GM18870 (cell line): ENCODE measurements at regions not wholly inside any gene's neighbourhood (a gene's known extent, or its start where the extent isn't known, plus 50 kb on each side); places are given as distances from the start of the nearest gene placed in this dataset.
"Not testable (repeated sequence)": the region's sequence is repeated elsewhere in the genome, so short reads cannot be mapped to it uniquely, and the experiment has no call there.

Experiments
- ATAC-seq: cut with Tn5 transposase; IDR thresholded peaks from one replicate; pipeline ENCODE4 v1.9.1; 2021; ENCODE audit warnings: moderate library complexity; ENCODE audit not compliant: unreplicated experiment

- no peak for ATAC-seq
These were observed 67.7 kb downstream of the SMIM20 start for GRCh38 chr4:25981749-25982148.

GRCh38 chr4:25982962-25983361 is 68.9 kb downstream of the SMIM20 start:
- ATAC-seq: no peak

GRCh38 chr4:25984266-25984665 is 70.2 kb downstream of the SMIM20 start:
- ATAC-seq: no peak

- ATAC-seq: no peak
These were observed 70.8 kb downstream of the SMIM20 start for GRCh38 chr4:25984796-25985195.

- no peak for ATAC-seq
These were observed 72.8 kb downstream of the SMIM20 start for GRCh38 chr4:25986807-25987206.

- ATAC-seq: no peak
These were observed 77.3 kb downstream of the SMIM20 start for GRCh38 chr4:25991340-25991739.

GRCh38 chr4:25993395-25994185 is 79.6 kb downstream of the SMIM20 start:
- peak; percentile 57 for ATAC-seq

GRCh38 chr4:25994577-25994976 is 80.6 kb downstream of the SMIM20 start:
- ATAC-seq: not testable (repeated sequence)

- no peak for ATAC-seq
These were observed 86.4 kb downstream of the SMIM20 start for GRCh38 chr4:26000274-26000950.

- no peak for ATAC-seq
These were observed 87.4 kb downstream of the SMIM20 start for GRCh38 chr4:26001413-26001812.

GRCh38 chr4:26001816-26002215 is 87.8 kb downstream of the SMIM20 start:
- ATAC-seq: no peak

GRCh38 chr4:26003056-26003455 is 89.0 kb downstream of the SMIM20 start:
- ATAC-seq: no peak

- no peak for ATAC-seq
These were observed 90.3 kb downstream of the SMIM20 start for GRCh38 chr4:26004290-26004689.

- ATAC-seq: no peak
These were observed 91.7 kb downstream of the SMIM20 start for GRCh38 chr4:26005764-26006163.

- no peak for ATAC-seq
These were observed 94.7 kb downstream of the SMIM20 start for GRCh38 chr4:26008737-26009136.

- ATAC-seq: no peak
These were observed 95.5 kb downstream of the SMIM20 start for GRCh38 chr4:26009502-26009901.

- no peak for ATAC-seq
These were observed 96.3 kb downstream of the SMIM20 start for GRCh38 chr4:26010304-26010703.

- no peak for ATAC-seq
These were observed 99.6 kb downstream of the SMIM20 start for GRCh38 chr4:26013629-26014028.

GRCh38 chr4:26015133-26015651 is 101.2 kb downstream of the SMIM20 start:
- no peak for ATAC-seq

- no peak for ATAC-seq
These were observed 101.9 kb downstream of the SMIM20 start for GRCh38 chr4:26015906-26016305.

GRCh38 chr4:26017531-26017930 is 103.5 kb downstream of the SMIM20 start:
- no peak for ATAC-seq
